Fibroblast of pulmonary artery (primary cell): ENCODE measurements at regions not wholly inside any gene's neighbourhood (a gene's known extent, or its start where the extent isn't known, plus 50 kb on each side); places are given as distances from the start of the nearest gene placed in this dataset.

Experiments used
- DNase-seq: peaks from one replicate; pipeline ENCODE4 v3.0.0-alpha.2; 2010; ENCODE audit warnings: low read depth
- H3K4me3 ChIP-seq: replicated peaks from 2 replicates; pipeline ENCODE4 v1.5.1; 2011; ENCODE audit warnings: low read depth, mild to moderate bottlenecking, control low read depth, low read length, moderate library complexity
- CTCF ChIP-seq: IDR thresholded peaks from 2 replicates; pipeline ENCODE4 v1.5.1; 2011; ENCODE audit warnings: mild to moderate bottlenecking, control low read depth, low read length, inconsistent platforms; ENCODE audit errors: missing control alignments

DNA sequence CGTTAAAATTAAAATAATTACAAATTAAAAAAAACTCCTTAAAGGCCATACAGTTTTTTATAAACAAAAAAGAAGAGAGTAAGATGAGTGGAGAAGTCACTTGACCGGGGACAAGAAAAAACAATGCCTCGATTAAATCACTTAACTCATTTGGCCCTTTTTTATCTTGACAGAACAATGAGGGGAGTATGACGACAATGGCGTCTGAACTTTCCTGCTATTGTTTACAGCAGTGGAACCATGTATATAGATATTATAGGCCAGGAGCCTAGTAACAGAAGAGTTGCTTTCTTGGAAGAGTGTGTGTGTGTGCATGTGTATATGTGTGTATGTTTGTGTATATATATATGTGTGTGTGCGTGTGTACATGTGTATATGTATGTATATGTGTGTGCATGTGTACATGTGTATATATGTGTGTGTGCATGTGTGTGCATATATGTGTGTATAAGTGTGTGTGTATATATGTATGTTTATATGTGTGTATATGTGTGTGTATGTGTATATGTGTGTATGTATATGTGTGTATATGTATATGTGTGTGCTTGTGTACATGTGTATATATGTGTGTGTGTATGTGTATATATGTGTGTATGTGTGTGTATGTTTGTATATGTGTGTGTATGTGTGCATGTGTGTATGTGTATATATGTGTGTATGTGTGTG lies 153.4 kb upstream of the FAT1 start:
- peak; percentile 72 for DNase-seq
- no peak for TF ChIP-seq CTCF
- H3K4me3 ChIP-seq = no peak overlapping the region

GRCh38 chr4:186878203-186878776 lies 154.6 kb upstream of the FAT1 start:
- DNase-seq = no peak
- no peak overlapping the region for H3K4me3 ChIP-seq
- TF ChIP-seq CTCF = no peak

GRCh38 chr4:186881521-186882220 lies 158.0 kb upstream of the FAT1 start:
- peak; percentile 15 for DNase-seq
- no peak overlapping the region for H3K4me3 ChIP-seq
- TF ChIP-seq CTCF = no peak

- no peak for TF ChIP-seq CTCF
- DNase-seq = no peak
- no peak overlapping the region for H3K4me3 ChIP-seq
Measured at GRCh38 chr4:186882293-186882692, 158.6 kb upstream of the FAT1 start.

GRCh38 chr4:186885289-186885688 lies 161.6 kb upstream of the FAT1 start:
- no peak for DNase-seq
- TF ChIP-seq CTCF = no peak
- no peak overlapping the region for H3K4me3 ChIP-seq

DNA sequence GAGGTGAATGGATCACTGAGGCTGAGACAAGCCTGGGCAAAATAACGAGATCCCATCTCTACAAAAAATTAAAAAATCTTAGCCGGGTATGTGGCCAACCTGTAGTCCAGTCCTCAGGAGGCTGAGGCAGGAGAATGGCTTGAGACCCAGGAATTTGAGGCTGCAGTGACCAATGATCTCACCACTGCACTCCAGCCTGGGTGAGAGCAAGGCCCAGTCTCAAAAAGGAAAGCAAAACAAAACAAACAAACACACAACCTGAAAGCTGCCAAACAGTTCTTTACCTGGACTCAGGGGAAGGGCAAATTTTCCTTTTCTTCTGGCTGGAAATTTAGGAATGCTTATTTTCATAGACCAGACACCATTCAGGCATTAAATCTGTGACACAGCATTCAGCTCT lies 163.1 kb upstream of the FAT1 start:
- no peak for TF ChIP-seq CTCF
- DNase-seq = no peak

More for the DNA sequence above, 163.1 kb upstream of the FAT1 start:
- H3K4me3 ChIP-seq = no peak overlapping the region
